A673 (cell line): ENCODE measurements at regions not wholly inside any gene's neighbourhood (a gene's known extent, or its start where the extent isn't known, plus 50 kb on each side); places are given as distances from the start of the nearest gene placed in this dataset.

Source experiments
- BruUV-seq: library from RNA; stranded (reverse); fragments of 400-500 nt; replicated peaks from 2 replicates; lab custom pipeline; 2021; lab: Mats Ljungman, UMichigan
- CTCF ChIA-PET: fragments of 300-600 bp; sonication (Branson Sonifier 250); formaldehyde crosslinking; loops from one replicate; lab custom pipeline; 2022; ENCODE audit warnings: antibody characterized with exemption; lab: Charles Lee
- POLR2A ChIA-PET: fragments of 300-600 bp; sonication (Branson Sonifier 250); formaldehyde crosslinking; loops from one replicate; lab custom pipeline; 2022; ENCODE audit warnings: antibody characterized with exemption; ENCODE audit not compliant: low non-redundant PET; lab: Charles Lee
- DNase-seq: peaks from one replicate; pipeline ENCODE4 v3.0.0-alpha.2; 2015; ENCODE audit warnings: low spot score
- H3K27ac ChIP-seq: fragments of 200-600 bp; sonication (generic); 2 replicates; pipeline ENCODE4 v1.5.1; 2016; ENCODE audit warnings: mixed run types, low read depth, mild to moderate bottlenecking, mixed read lengths, antibody characterized with exemption, low read length; ENCODE audit not compliant: poor library complexity, severe bottlenecking
- H3K27me3 ChIP-seq: fragments of 200-600 bp; sonication (generic); replicated peaks from 2 replicates; pipeline ENCODE4 v1.6.1; 2017; ENCODE audit warnings: mixed run types, low read depth, mild to moderate bottlenecking, mixed read lengths, antibody characterized with exemption, low read length; ENCODE audit not compliant: insufficient read depth, poor library complexity
- H3K36me3 ChIP-seq: fragments of 200-600 bp; sonication (generic); 2 replicates; pipeline ENCODE4 v1.6.1; 2016; ENCODE audit warnings: mixed run types, mild to moderate bottlenecking, mixed read lengths, antibody characterized with exemption, low read length; ENCODE audit not compliant: insufficient read depth, poor library complexity, severe bottlenecking
- H3K4me1 ChIP-seq: fragments of 200-600 bp; sonication (generic); 2 replicates; pipeline ENCODE4 v1.6.1; 2017; ENCODE audit warnings: mixed run types, mild to moderate bottlenecking, mixed read lengths, antibody characterized with exemption, low read length; ENCODE audit not compliant: insufficient read depth, poor library complexity, severe bottlenecking
- H3K4me3 ChIP-seq: fragments of 200-600 bp; sonication (generic); 2 replicates; pipeline ENCODE4 v1.5.1; 2016; ENCODE audit warnings: low read depth, mixed run types, mild to moderate bottlenecking, mixed read lengths, low read length; ENCODE audit not compliant: poor library complexity, severe bottlenecking
- H3K9me3 ChIP-seq: fragments of 200-600 bp; sonication (generic); 2 replicates; pipeline ENCODE4 v1.6.1; 2016; ENCODE audit warnings: mixed run types, low read depth, mild to moderate bottlenecking, mixed read lengths, antibody characterized with exemption, low read length; ENCODE audit not compliant: poor library complexity, severe bottlenecking
- CTCF ChIP-seq: fragments of 300-800, 200-600 bp; sonication (generic); conservative IDR thresholded peaks from 2 replicates; pipeline ENCODE4 v1.5.1; 2017; ENCODE audit warnings: low read depth, mild to moderate bottlenecking, antibody characterized with exemption, low read length, moderate library complexity, mixed read lengths
- EZH2 ChIP-seq: fragments of 200-600 bp; sonication (generic); IDR thresholded peaks from 2 replicates; pipeline ENCODE4 v1.6.1; 2017; ENCODE audit warnings: borderline replicate concordance, low read depth, mild to moderate bottlenecking, mixed read lengths, antibody characterized with exemption, low read length; ENCODE audit not compliant: poor library complexity, severe bottlenecking
- intact Hi-C: fragments of 100-400 bp; cut with micrococcal nuclease; formaldehyde crosslinking; loops from one replicate; pipeline ENCODE4 v1.10.0; 2022; ENCODE audit not compliant: unreplicated experiment

GRCh38 chr4:184895012-184895695 is 69.4 kb upstream of the ACSL1 start:
- intact Hi-C loops = no loop called here
- POLR2A ChIA-PET = interaction anchor here (0.6 kb wide), 1 partner anchor 14 kb away, joined by 5 read pairs; no protein-coding TSS in a partner anchor

GRCh38 chr4:184896868-184897715 is 71.3 kb upstream of the ACSL1 start:
- H3K9me3 ChIP-seq = no peaks in the 10 kb centered on the region
- no peak overlapping the region for H3K27ac ChIP-seq
- TF ChIP-seq CTCF (no peak), EZH2 (no peak)
- peaks cover 13% of the 10 kb centered on the region for H3K4me1 ChIP-seq
- no peaks in the 10 kb centered on the region for H3K36me3 ChIP-seq
- ChIA-PET CTCF (no interaction called here), POLR2A (no interaction called here)
- no peaks in the 10 kb centered on the region for H3K27me3 ChIP-seq
- H3K4me3 ChIP-seq = no peak overlapping the region
- no peak for DNase-seq
- BruUV-seq = no TSS peak
- intact Hi-C loops = no loop called here

More at GRCh38 chr4:184895012-184895695, 69.4 kb upstream of the ACSL1 start:
- Histone ChIP-seq H3K27ac (no peak overlapping the region), H3K4me1 (peaks cover 13% of the 10 kb centered on the region), H3K27me3 (no peaks in the 10 kb centered on the region), H3K4me3 (no peak overlapping the region), H3K36me3 (no peaks in the 10 kb centered on the region), H3K9me3 (no peaks in the 10 kb centered on the region)
- no TSS peak for BruUV-seq
- TF ChIP-seq CTCF (no peak), EZH2 (no peak)
- CTCF ChIA-PET = no interaction called here
- no peak for DNase-seq

GRCh38 chr4:184897895-184898294 is 72.1 kb upstream of the ACSL1 start:
- peaks cover 13% of the 10 kb centered on the region for H3K4me1 ChIP-seq
- intact Hi-C loops = no loop called here
- H3K36me3 ChIP-seq = no peaks in the 10 kb centered on the region
- ChIA-PET CTCF (no interaction called here), POLR2A (no interaction called here)
- no peaks in the 10 kb centered on the region for H3K9me3 ChIP-seq
- no TSS peak for BruUV-seq
- no peak overlapping the region for H3K27ac ChIP-seq
- H3K27me3 ChIP-seq = no peaks in the 10 kb centered on the region
- no peak for TF ChIP-seq EZH2
- TF ChIP-seq CTCF = no peak
- peak; percentile 74 for DNase-seq
- no peak overlapping the region for H3K4me3 ChIP-seq
